ENCODE measurements at regions not wholly inside any gene's neighbourhood (a gene's known extent, or its start where the extent isn't known, plus 50 kb on each side); places are given as distances from the start of the nearest gene placed in this dataset.

- intact Hi-C loops (cut with micrococcal nuclease), result no loop called here
- Mint-ChIP-seq H3K9me3 (no peaks in the 10 kb centered on the region), H3K36me3 (ENCODE audit: low read depth) (no peaks in the 10 kb centered on the region), H3K4me1 (ENCODE audit: low read depth) (no peaks in the 10 kb centered on the region), H3K4me3 (no peak overlapping the region), H3K27ac (no peak overlapping the region), H3K27me3 (ENCODE audit: insufficient read depth) (peaks cover 2% of the 10 kb centered on the region)
- DNase-seq (ENCODE audit: low spot score), result no peak
These were observed 303.8 kb upstream of the UBE2E3 start for GRCh38 chr2:180676520-180677025.

GRCh38 chr2:180675170-180675569 lies 305.2 kb upstream of the UBE2E3 start:
- Mint-ChIP-seq H3K4me1 (ENCODE audit: low read depth) (no peaks in the 10 kb centered on the region), H3K27ac (no peak overlapping the region), H3K9me3 (no peaks in the 10 kb centered on the region), H3K4me3 (no peak overlapping the region), H3K36me3 (ENCODE audit: low read depth) (no peaks in the 10 kb centered on the region), H3K27me3 (ENCODE audit: insufficient read depth) (peaks cover 4% of the 10 kb centered on the region)
- DNase-seq (ENCODE audit: low spot score), result no peak
- intact Hi-C loops (cut with micrococcal nuclease), result no loop called here

- H3K27me3 Mint-ChIP-seq (ENCODE audit: insufficient read depth), result peaks cover 2% of the 10 kb centered on the region
- no peak for DNase-seq (ENCODE audit: low spot score)
- intact Hi-C loops (cut with micrococcal nuclease), result no loop called here
- no peak overlapping the region for H3K27ac Mint-ChIP-seq
- H3K36me3 Mint-ChIP-seq (ENCODE audit: low read depth), result no peaks in the 10 kb centered on the region
- no peaks in the 10 kb centered on the region for H3K4me1 Mint-ChIP-seq (ENCODE audit: low read depth)
- no peak overlapping the region for H3K4me3 Mint-ChIP-seq
- no peaks in the 10 kb centered on the region for H3K9me3 Mint-ChIP-seq
These were observed 308.0 kb upstream of the UBE2E3 start for GRCh38 chr2:180672377-180672776.

- no peak for DNase-seq (ENCODE audit: low spot score)
- no peak overlapping the region for H3K27ac Mint-ChIP-seq
- H3K4me3 Mint-ChIP-seq, result no peak overlapping the region
- intact Hi-C loops (cut with micrococcal nuclease), result no loop called here
- H3K36me3 Mint-ChIP-seq (ENCODE audit: low read depth), result no peaks in the 10 kb centered on the region
- H3K4me1 Mint-ChIP-seq (ENCODE audit: low read depth), result no peaks in the 10 kb centered on the region
- H3K27me3 Mint-ChIP-seq (ENCODE audit: insufficient read depth), result peaks cover 7% of the 10 kb centered on the region
- no peaks in the 10 kb centered on the region for H3K9me3 Mint-ChIP-seq
These were observed 310.0 kb upstream of the UBE2E3 start for GRCh38 chr2:180670302-180671003.

- no peak for DNase-seq (ENCODE audit: low spot score)
- no peaks in the 10 kb centered on the region for H3K9me3 Mint-ChIP-seq
- intact Hi-C loops (cut with micrococcal nuclease), result no loop called here
- H3K36me3 Mint-ChIP-seq (ENCODE audit: low read depth), result no peaks in the 10 kb centered on the region
- H3K27ac Mint-ChIP-seq, result no peak overlapping the region
- H3K4me1 Mint-ChIP-seq (ENCODE audit: low read depth), result no peaks in the 10 kb centered on the region
- H3K4me3 Mint-ChIP-seq, result no peak overlapping the region
- H3K27me3 Mint-ChIP-seq (ENCODE audit: insufficient read depth), result peaks cover 7% of the 10 kb centered on the region
These were observed 311.4 kb upstream of the UBE2E3 start for GRCh38 chr2:180669016-180669415.

- H3K4me1 Mint-ChIP-seq (ENCODE audit: low read depth), result no peaks in the 10 kb centered on the region
- H3K9me3 Mint-ChIP-seq, result no peaks in the 10 kb centered on the region
- no peak overlapping the region for H3K4me3 Mint-ChIP-seq
- peaks cover 5% of the 10 kb centered on the region for H3K27me3 Mint-ChIP-seq (ENCODE audit: insufficient read depth)
- H3K36me3 Mint-ChIP-seq (ENCODE audit: low read depth), result no peaks in the 10 kb centered on the region
- DNase-seq (ENCODE audit: low spot score), result no peak
- intact Hi-C loops (cut with micrococcal nuclease), result no loop called here
- H3K27ac Mint-ChIP-seq, result no peak overlapping the region
These were observed 315.9 kb upstream of the UBE2E3 start for GRCh38 chr2:180664507-180664906.

GRCh38 chr2:180662941-180663471 lies 317.4 kb upstream of the UBE2E3 start:
- intact Hi-C loops (cut with micrococcal nuclease), result no loop called here

DNA sequence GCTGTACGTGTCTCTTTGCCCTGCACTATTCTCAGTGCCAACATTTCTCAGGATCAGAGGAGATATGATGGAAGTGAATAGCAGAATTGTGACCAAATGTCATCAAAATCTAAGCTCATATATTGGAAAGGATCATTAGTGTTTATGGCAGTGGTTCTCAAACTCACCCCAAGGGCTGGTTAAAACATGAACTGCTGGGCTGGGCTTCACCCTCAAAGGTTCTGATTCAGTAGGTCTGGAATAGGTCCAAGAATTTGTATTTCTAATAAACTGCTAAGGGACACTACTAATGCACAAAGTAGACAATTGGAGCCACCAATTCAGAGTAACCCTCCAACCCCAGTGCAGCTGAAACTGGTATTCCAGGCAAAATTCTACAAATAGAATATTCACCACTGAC lies 317.9 kb upstream of the UBE2E3 start:
- intact Hi-C loops (cut with micrococcal nuclease), result no loop called here
- Mint-ChIP-seq H3K9me3 (no peaks in the 10 kb centered on the region), H3K27me3 (ENCODE audit: insufficient read depth) (peaks cover 8% of the 10 kb centered on the region)

More at GRCh38 chr2:180662941-180663471, 317.4 kb upstream of the UBE2E3 start:
- H3K27ac Mint-ChIP-seq, result no peak overlapping the region
- H3K4me3 Mint-ChIP-seq, result no peak overlapping the region
- no peaks in the 10 kb centered on the region for H3K36me3 Mint-ChIP-seq (ENCODE audit: low read depth)
- no peak for DNase-seq (ENCODE audit: low spot score)
- H3K4me1 Mint-ChIP-seq (ENCODE audit: low read depth), result no peaks in the 10 kb centered on the region
- H3K9me3 Mint-ChIP-seq, result no peaks in the 10 kb centered on the region
- peaks cover 8% of the 10 kb centered on the region for H3K27me3 Mint-ChIP-seq (ENCODE audit: insufficient read depth)

DNA sequence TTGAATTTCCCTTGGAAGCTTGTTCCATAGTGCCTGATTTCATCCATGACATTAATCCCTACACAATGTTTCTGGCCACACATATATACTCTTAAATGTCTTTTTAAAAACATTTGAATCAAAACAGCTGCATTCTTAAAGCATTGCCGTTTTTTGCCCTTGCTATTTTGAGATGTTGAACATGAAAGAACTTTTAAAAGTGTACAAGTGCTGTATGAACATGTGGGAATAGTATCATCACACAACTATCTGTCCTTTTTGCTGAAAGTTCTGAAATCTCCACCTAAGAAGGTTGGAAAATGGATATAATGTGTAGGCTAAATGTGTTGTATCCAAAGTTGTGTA lies 318.7 kb upstream of the UBE2E3 start:
- Mint-ChIP-seq H3K27ac (no peak overlapping the region), H3K36me3 (ENCODE audit: low read depth) (no peaks in the 10 kb centered on the region), H3K9me3 (no peaks in the 10 kb centered on the region), H3K4me3 (no peak overlapping the region), H3K27me3 (ENCODE audit: insufficient read depth) (peaks cover 6% of the 10 kb centered on the region), H3K4me1 (ENCODE audit: low read depth) (no peaks in the 10 kb centered on the region)
- intact Hi-C loops (cut with micrococcal nuclease), result no loop called here
- no peak for DNase-seq (ENCODE audit: low spot score)

More for the DNA sequence above, 317.9 kb upstream of the UBE2E3 start:
- DNase-seq (ENCODE audit: low spot score), result no peak
- H3K4me1 Mint-ChIP-seq (ENCODE audit: low read depth), result no peaks in the 10 kb centered on the region
- no peak overlapping the region for H3K4me3 Mint-ChIP-seq
- no peak overlapping the region for H3K27ac Mint-ChIP-seq
- no peaks in the 10 kb centered on the region for H3K36me3 Mint-ChIP-seq (ENCODE audit: low read depth)

DNA sequence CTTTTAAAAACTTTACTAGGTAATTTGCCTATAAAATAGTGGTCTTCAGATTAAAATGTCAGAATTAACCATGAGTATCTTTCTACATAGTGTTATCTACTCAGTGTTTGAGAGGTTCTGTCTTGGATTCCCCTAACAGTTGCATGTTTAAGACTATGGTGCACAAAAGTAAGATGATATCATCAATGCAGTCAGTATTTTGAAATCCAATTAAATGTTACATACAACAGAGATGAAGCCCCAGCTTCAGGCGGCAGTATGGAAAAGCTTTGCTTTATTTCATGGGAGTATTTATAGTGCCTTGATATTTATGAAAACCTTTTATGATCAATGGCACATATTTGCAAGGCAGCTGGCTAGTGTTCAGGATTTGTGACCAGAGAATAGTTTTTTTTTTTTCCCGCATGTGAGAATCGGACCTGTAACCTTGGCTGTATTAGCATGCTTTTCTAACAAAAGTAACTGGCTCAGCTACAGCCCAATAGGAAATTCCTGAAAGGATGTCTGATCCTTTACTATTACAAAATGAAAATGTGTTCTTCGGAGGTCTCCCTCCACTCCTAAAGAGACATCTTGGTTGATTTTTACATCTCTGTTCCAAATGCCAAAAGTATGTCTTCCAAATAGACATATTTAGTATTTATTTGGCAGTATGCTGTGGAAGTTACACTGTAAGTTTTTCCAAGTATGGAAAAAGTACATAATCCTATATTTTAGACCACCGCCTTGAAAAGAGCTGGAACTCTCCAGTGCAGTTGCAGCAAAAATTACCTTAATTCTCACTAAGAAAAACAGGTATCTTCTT lies 319.3 kb upstream of the UBE2E3 start:
- Mint-ChIP-seq H3K4me3 (no peak overlapping the region), H3K4me1 (ENCODE audit: low read depth) (no peaks in the 10 kb centered on the region), H3K9me3 (no peaks in the 10 kb centered on the region), H3K36me3 (ENCODE audit: low read depth) (no peaks in the 10 kb centered on the region), H3K27me3 (ENCODE audit: insufficient read depth) (peaks cover 3% of the 10 kb centered on the region), H3K27ac (no peak overlapping the region)
- DNase-seq (ENCODE audit: low spot score), result no peak
- intact Hi-C loops (cut with micrococcal nuclease), result no loop called here

DNA sequence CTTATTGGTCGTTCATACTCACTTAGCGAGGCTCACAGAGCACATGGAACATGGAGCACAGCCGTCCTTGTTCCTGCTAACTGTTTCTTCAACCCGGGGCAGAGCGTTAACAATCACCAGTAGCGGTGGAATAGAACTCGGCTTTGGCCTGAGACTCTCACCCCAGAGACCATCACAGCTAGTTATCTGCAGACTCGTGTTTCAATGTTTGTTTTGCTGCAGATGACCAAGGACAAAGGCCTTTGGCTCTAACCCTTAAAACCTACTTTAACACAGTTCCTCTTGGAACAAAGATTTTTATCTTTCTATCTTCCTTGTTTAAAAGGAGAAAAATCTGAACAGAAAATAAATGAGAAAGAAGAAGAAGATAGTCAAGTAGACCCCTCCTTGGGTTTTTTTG lies 320.2 kb upstream of the UBE2E3 start:
- Mint-ChIP-seq H3K4me1 (ENCODE audit: low read depth) (no peaks in the 10 kb centered on the region), H3K9me3 (no peaks in the 10 kb centered on the region), H3K27ac (no peak overlapping the region), H3K27me3 (ENCODE audit: insufficient read depth) (peaks cover 3% of the 10 kb centered on the region), H3K36me3 (ENCODE audit: low read depth) (no peaks in the 10 kb centered on the region), H3K4me3 (no peak overlapping the region)
- intact Hi-C loops (cut with micrococcal nuclease), result no loop called here
- no peak for DNase-seq (ENCODE audit: low spot score)

DNA sequence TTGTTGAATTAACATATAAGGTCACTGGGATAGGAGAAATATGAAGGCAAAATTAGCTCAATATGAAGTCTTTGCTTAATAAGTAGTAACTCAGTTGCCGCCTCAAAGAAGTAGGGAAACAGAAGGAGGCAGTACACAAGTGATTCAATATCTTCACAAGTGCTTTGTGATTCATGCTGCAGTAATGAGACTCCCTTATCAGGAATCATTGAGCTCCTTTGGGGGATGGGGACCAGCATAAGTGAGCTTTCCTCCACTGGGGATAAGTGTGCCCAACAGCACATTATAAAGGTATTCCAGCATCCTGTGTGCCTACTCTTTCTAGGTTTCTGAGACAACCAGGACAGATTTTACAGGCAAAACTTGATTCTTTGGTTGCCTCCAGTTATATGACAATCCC lies 323.4 kb upstream of the UBE2E3 start:
- intact Hi-C loops (cut with micrococcal nuclease), result no loop called here
- no peaks in the 10 kb centered on the region for H3K36me3 Mint-ChIP-seq (ENCODE audit: low read depth)
- H3K4me1 Mint-ChIP-seq (ENCODE audit: low read depth), result no peaks in the 10 kb centered on the region
- H3K27ac Mint-ChIP-seq, result no peak overlapping the region
- DNase-seq (ENCODE audit: low spot score), result no peak
- H3K27me3 Mint-ChIP-seq (ENCODE audit: insufficient read depth), result peaks cover 6% of the 10 kb centered on the region
- H3K9me3 Mint-ChIP-seq, result no peaks in the 10 kb centered on the region
- no peak overlapping the region for H3K4me3 Mint-ChIP-seq

DNA sequence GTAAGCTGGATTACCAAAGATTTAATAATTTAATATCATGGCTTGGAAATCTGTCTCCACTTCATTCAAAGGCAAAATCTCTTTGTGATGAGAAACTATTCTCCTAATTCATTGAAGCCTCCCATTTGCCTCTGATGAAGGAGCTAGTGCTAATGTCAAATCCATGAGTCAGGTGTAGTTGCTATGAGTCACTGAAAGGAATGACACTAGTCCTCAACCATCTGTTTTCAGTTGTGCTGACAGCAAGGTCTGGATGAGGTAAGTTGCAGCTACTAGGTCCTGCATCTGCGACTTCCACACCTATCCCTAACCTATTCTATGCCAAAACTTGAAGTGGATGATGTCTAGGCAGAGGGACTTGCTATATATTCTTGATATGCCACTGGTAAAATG lies 324.0 kb upstream of the UBE2E3 start:
- Mint-ChIP-seq H3K9me3 (no peaks in the 10 kb centered on the region), H3K4me1 (ENCODE audit: low read depth) (no peaks in the 10 kb centered on the region), H3K4me3 (no peak overlapping the region), H3K36me3 (ENCODE audit: low read depth) (no peaks in the 10 kb centered on the region), H3K27me3 (ENCODE audit: insufficient read depth) (peaks cover 8% of the 10 kb centered on the region), H3K27ac (no peak overlapping the region)
- DNase-seq (ENCODE audit: low spot score), result no peak
- intact Hi-C loops (cut with micrococcal nuclease), result no loop called here

All from activated T-helper 1 cell treated with anti-CD3 and anti-CD28 coated beads, Interleukin-12 subunit alpha, Interleukin-12 subunit beta, Interleukin-2, Interleukin-4 antibody, amounts not matched to agents 30 ng/mL and 10 ng/mL and 1 ng/mL, durations not matched to agents 14 hours and 24 hours and 36 hours (primary cell).